K562 (cell line): ENCODE measurements at regions not wholly inside any gene's neighbourhood (a gene's known extent, or its start where the extent isn't known, plus 50 kb on each side); places are given as distances from the start of the nearest gene placed in this dataset.

Source experiments
- ATAC-seq: fragments of 200-7000 bp; cut with Tn5 transposase; 3 replicates; pipeline ENCODE4 v1.9.1; 2020; ENCODE audit warnings: moderate library complexity
- BruUV-seq: library from RNA; stranded (reverse); fragments of 400-500 nt; replicated peaks from 2 replicates; lab custom pipeline; 2021; lab: Mats Ljungman, UMichigan
- CTCF ChIA-PET: fragments of 300-600 bp; formaldehyde crosslinking; extraction: SDS; loops from one replicate; lab custom pipeline; 2021; ENCODE audit warnings: low intra/inter-chr PET ratio; lab: Yijun Ruan, JAX
- POLR2A ChIA-PET: fragments of 300-600, 350-650 bp; sonication (Branson Sonifier 250); formaldehyde crosslinking; extraction: SDS; loops from one replicate; lab custom pipeline; 2021; ENCODE audit warnings: antibody characterized with exemption, inconsistent platforms; lab: Yijun Ruan, JAX
- DNase-seq, 4 experiments: peaks; one replicate each; pipeline versions ENCODE4 v3.0.0 to v3.0.0-alpha.2; 2011 to 2018; ENCODE audit warnings: low spot score in 3 of 4, mixed read lengths in 3 of 4; ENCODE audit errors: extremely low read depth in 1 of 4
- FAIRE-seq: peaks from 2 replicates; lab custom pipeline; 2011; peaks lifted over from hg19 to GRCh38; lab: Jason Lieb, UNC
- H2AFZ ChIP-seq: 2 replicates; pipeline ENCODE4 v1.6.0; 2011; ENCODE audit warnings: low read depth, low read length, control low read depth, inconsistent platforms
- H3K27ac ChIP-seq: fragments of 200-600 bp; 3 replicates; pipeline ENCODE4 v1.8.0; 2011; ENCODE audit warnings: low read depth, mild to moderate bottlenecking, control low read depth, inconsistent platforms, low read length, moderate library complexity, mixed read lengths; ENCODE audit errors: extremely low read depth
- H3K27me3 ChIP-seq, 2 experiments: fragments of 300-600 bp in 1 of 2; 2 replicates in 1 of 2; 3 replicates in 1 of 2; pipeline versions ENCODE4 v1.6.0 to v1.8.0; 2011; ENCODE audit warnings: inconsistent platforms in 2 of 2, low read length in 2 of 2, mild to moderate bottlenecking in 1 of 2, mixed read lengths in 1 of 2, moderate library complexity in 1 of 2; ENCODE audit not compliant: control insufficient read depth in 2 of 2, insufficient read depth in 2 of 2
- H3K36me3 ChIP-seq: fragments of 300-600 bp; 3 replicates; pipeline ENCODE4 v1.8.0; 2011; ENCODE audit warnings: mild to moderate bottlenecking, low read length, inconsistent platforms; ENCODE audit not compliant: control insufficient read depth, insufficient read depth
- H3K4me1 ChIP-seq, 2 experiments: fragments of 200-600 bp in 1 of 2; replicated peaks in 1 of 2; 2 replicates in 1 of 2; 3 replicates in 1 of 2; pipeline versions ENCODE4 v1.5.1 to v1.8.0; 2011; ENCODE audit warnings: inconsistent platforms in 2 of 2, low read length in 2 of 2, mild to moderate bottlenecking in 1 of 2, mixed read lengths in 1 of 2, moderate library complexity in 1 of 2; ENCODE audit not compliant: control insufficient read depth in 2 of 2, insufficient read depth in 2 of 2
- H3K4me2 ChIP-seq: 2 replicates; pipeline ENCODE4 v1.6.1; 2011; ENCODE audit warnings: low read length, control low read depth, inconsistent platforms, mixed read lengths; ENCODE audit not compliant: insufficient read depth
- H3K4me3 ChIP-seq: fragments of 200-600 bp; sonication (generic), shearing (Covaris generic); 2 replicates; pipeline ENCODE4 v1.5.1; 2016; ENCODE audit warnings: control low read depth, inconsistent platforms
- H3K79me2 ChIP-seq: fragments of 200-600 bp; 3 replicates; pipeline ENCODE4 v1.8.0; 2011; ENCODE audit warnings: low read length, inconsistent platforms; ENCODE audit not compliant: control insufficient read depth, insufficient read depth
- H3K9ac ChIP-seq, 2 experiments: 2 replicates each; pipeline versions ENCODE4 v1.6.0 to v1.6.1; 2011; ENCODE audit warnings: low read depth in 2 of 2, low read length in 2 of 2, control low read depth in 1 of 2, inconsistent platforms in 1 of 2, mild to moderate bottlenecking in 1 of 2, mixed read lengths in 1 of 2; ENCODE audit not compliant: insufficient read depth in 1 of 2
- H3K9me1 ChIP-seq: one replicate; pipeline ENCODE4 v1.6.0; 2011; ENCODE audit warnings: inconsistent platforms, mild to moderate bottlenecking, low read length, moderate library complexity; ENCODE audit not compliant: control insufficient read depth, insufficient read depth
- H3K9me3 ChIP-seq: replicated peaks from 2 replicates; pipeline ENCODE4 v1.5.1; 2011; ENCODE audit warnings: low read depth, low read length, inconsistent platforms; ENCODE audit not compliant: control insufficient read depth, insufficient read depth
- H4K20me1 ChIP-seq: replicated peaks from 2 replicates; pipeline ENCODE4 v1.6.1; 2011; ENCODE audit warnings: low read length, inconsistent platforms, mixed read lengths; ENCODE audit not compliant: control insufficient read depth, insufficient read depth
- ARID4B ChIP-seq: sonication (generic); formaldehyde crosslinking; IDR thresholded peaks from 2 replicates; pipeline ENCODE4 v1.8.0; 2022; ENCODE audit warnings: mild to moderate bottlenecking, missing genetic modification reagents
- ASH1L ChIP-seq: fragments of 450-650 bp; IDR thresholded peaks from 2 replicates; pipeline ENCODE4 v1.6.1; 2018; ENCODE audit warnings: borderline replicate concordance, mild to moderate bottlenecking, low read depth; ENCODE audit not compliant: partially characterized antibody
- CCAR2 ChIP-seq: fragments of 200-400 bp; formaldehyde crosslinking; IDR thresholded peaks from 2 replicates; pipeline ENCODE4 v1.6.1; 2017; ENCODE audit warnings: mild to moderate bottlenecking, low read depth, low read length
- ETV5 ChIP-seq: sonication (generic); formaldehyde crosslinking; IDR thresholded peaks from 2 replicates; pipeline ENCODE4 v1.4.0; 2020; ENCODE audit warnings: low read depth, mild to moderate bottlenecking, missing genetic modification reagents
- RBM22 ChIP-seq: fragments of 200-400 bp; formaldehyde crosslinking; IDR thresholded peaks from 2 replicates; pipeline ENCODE4 v1.6.1; 2018; ENCODE audit warnings: low read length, low read depth; ENCODE audit not compliant: poor library complexity, severe bottlenecking
- RFX1 ChIP-seq: fragments of 450-650 bp; IDR thresholded peaks from 2 replicates; pipeline ENCODE4 v1.6.1; 2016; ENCODE audit warnings: mild to moderate bottlenecking, moderate library complexity
- THRA ChIP-seq: fragments of 450-650 bp; IDR thresholded peaks from 2 replicates; pipeline ENCODE4 v1.6.1; 2017; ENCODE audit warnings: mild to moderate bottlenecking, moderate library complexity
- ZNF253 ChIP-seq: fragments of 250-450 bp; sonication (Bioruptor Pico); conservative IDR thresholded peaks from 2 replicates; pipeline ENCODE4 v1.6.1; 2021; ENCODE audit warnings: mild to moderate bottlenecking
- ZNF764 ChIP-seq: fragments of 250-450 bp; sonication (Bioruptor Pico); IDR thresholded peaks from 2 replicates; pipeline ENCODE4 v1.4.0; 2020; ENCODE audit warnings: low read depth, mild to moderate bottlenecking, moderate library complexity
- WGBS: fragments of 100-300 bp; shearing (Covaris generic); methylation state at CpG from one replicate; pipeline ENCODE4 v1.1.6; 2016; ENCODE audit warnings: low coverage, mixed read lengths; ENCODE audit not compliant: insufficient coverage; ENCODE audit errors: missing lambda C conversion rate; 5-methylcytosine and 5-hydroxymethylcytosine counted together
- in situ Hi-C: fragments of 300-500 bp; cut with MboI; formaldehyde crosslinking; loops from 4 replicates; pipeline ENCODE4 v1.15.0; 2018; ENCODE audit warnings: inconsistent platforms, mixed read lengths
- intact Hi-C: fragments of 100-400 bp; cut with micrococcal nuclease; formaldehyde crosslinking; loops from 2 replicates; pipeline ENCODE4 v1.14.2; 2022

GRCh38 chr5:29162297-29162696 is 2031.2 kb upstream of the CDH6 start:
- FAIRE-seq, result no peak
- TF ChIP-seq ETV5 (CRISPR knock-in tag) (no peak), ZNF253 (CRISPR knock-in tag) (no peak)
- no TSS peak for BruUV-seq

GRCh38 chr5:29161399-29162291 is 2031.8 kb upstream of the CDH6 start:
- ATAC-seq, result no peak
- Histone ChIP-seq H3K4me3 (no peak overlapping the region), H3K9ac (no peak overlapping the region), H3K27ac (no peak overlapping the region), H3K4me2 (no peak overlapping the region), H4K20me1 (no peaks in the 10 kb centered on the region), H3K27me3 (no peaks in the 10 kb centered on the region), H3K4me1 (no peaks in the 10 kb centered on the region), H3K79me2 (no peaks in the 10 kb centered on the region), H3K36me3 (no peaks in the 10 kb centered on the region), H3K9me3 (no peaks in the 10 kb centered on the region), H3K9me1 (no peaks in the 10 kb centered on the region), H2AFZ (no peak overlapping the region)
- CTCF ChIA-PET, result no interaction called here
- WGBS, result 11% methylated on average over 1 of the region's 1 CpG
- no TSS peak for BruUV-seq
- TF ChIP-seq RBM22, result no peak
- TF ChIP-seq ASH1L, result no peak
- TF ChIP-seq CCAR2, result no peak
- TF ChIP-seq THRA, result no peak
- no peak for TF ChIP-seq ZNF764 (CRISPR knock-in tag)
- no peak for TF ChIP-seq RFX1
- no peak for TF ChIP-seq ARID4B (CRISPR knock-in tag)
- no peak for DNase-seq
- no peak for FAIRE-seq
- in situ Hi-C loops (no loop called here), intact Hi-C loops (no loop called here)
- POLR2A ChIA-PET, result interaction anchor here (1.4 kb wide), 1 partner anchor 27 kb away, joined by 3 read pairs; no protein-coding TSS in a partner anchor

More at GRCh38 chr5:29162297-29162696, 2031.2 kb upstream of the CDH6 start:
- Histone ChIP-seq H3K4me1 (no peaks in the 10 kb centered on the region), H3K9me3 (no peaks in the 10 kb centered on the region), H3K79me2 (no peaks in the 10 kb centered on the region), H3K9ac (no peak overlapping the region), H3K4me2 (no peak overlapping the region), H3K4me3 (no peak overlapping the region), H2AFZ (no peak overlapping the region), H4K20me1 (no peaks in the 10 kb centered on the region), H3K27ac (no peak overlapping the region), H3K36me3 (no peaks in the 10 kb centered on the region), H3K9me1 (no peaks in the 10 kb centered on the region), H3K27me3 (no peaks in the 10 kb centered on the region)
- WGBS, result 13% methylated on average over 1 of the region's 1 CpG
- CTCF ChIA-PET, result no interaction called here
- ATAC-seq (no peak), DNase-seq (no peak)
- in situ Hi-C loops (no loop called here), intact Hi-C loops (no loop called here)
- POLR2A ChIA-PET, result interaction anchor here (1.4 kb wide), 1 partner anchor 27 kb away, joined by 3 read pairs; no protein-coding TSS in a partner anchor
